ENCODE measurements at regions not wholly inside any gene's neighbourhood (a gene's known extent, or its start where the extent isn't known, plus 50 kb on each side); places are given as distances from the start of the nearest gene placed in this dataset.
A peak's percentile ranks its signal among the peaks of the same experiment; 100 is the strongest.

GRCh38 chrX:16487620-16488385 lies 162.2 kb upstream of the S100G start:
- no CpG with 5 or more reads among the region's 2 CpGs for WGBS (ENCODE audit: insufficient coverage, low lambda C conversion rate)
- H3K9me3 ChIP-seq (ENCODE audit: control insufficient read depth, low read depth, low read length) = no peaks in the 10 kb centered on the region
- no peaks in the 10 kb centered on the region for H3K4me1 ChIP-seq (ENCODE audit: control insufficient read depth, insufficient read depth, low read length)
- no peak for DNase-seq
- H3K27me3 ChIP-seq (ENCODE audit: control insufficient read depth, insufficient read depth, low read length) = no peaks in the 10 kb centered on the region
- no peak overlapping the region for H3K27ac ChIP-seq (ENCODE audit: low read length)
- H3K36me3 ChIP-seq (ENCODE audit: control insufficient read depth, insufficient read depth, low read length) = no peaks in the 10 kb centered on the region
- H3K4me3 ChIP-seq (ENCODE audit: low read length) = no peak overlapping the region

- Histone ChIP-seq H3K36me3 (ENCODE audit: control insufficient read depth, insufficient read depth, low read length) (no peaks in the 10 kb centered on the region), H3K27me3 (ENCODE audit: control insufficient read depth, insufficient read depth, low read length) (no peaks in the 10 kb centered on the region), H3K9me3 (ENCODE audit: control insufficient read depth, low read depth, low read length) (no peaks in the 10 kb centered on the region), H3K4me1 (ENCODE audit: control insufficient read depth, insufficient read depth, low read length) (no peaks in the 10 kb centered on the region), H3K27ac (ENCODE audit: low read length) (no peak overlapping the region), H3K4me3 (ENCODE audit: low read length) (no peak overlapping the region)
- no peak for DNase-seq
- WGBS (ENCODE audit: insufficient coverage, low lambda C conversion rate) = no CpG with 5 or more reads among the region's 3 CpGs
Observed at GRCh38 chrX:16488959-16489358, 161.0 kb upstream of the S100G start.

- no peaks in the 10 kb centered on the region for H3K4me1 ChIP-seq (ENCODE audit: control insufficient read depth, insufficient read depth, low read length)
- H3K27ac ChIP-seq (ENCODE audit: low read length) = no peak overlapping the region
- no peaks in the 10 kb centered on the region for H3K9me3 ChIP-seq (ENCODE audit: control insufficient read depth, low read depth, low read length)
- WGBS (ENCODE audit: insufficient coverage, low lambda C conversion rate) = no CpG with 5 or more reads among the region's 1 CpG
- H3K4me3 ChIP-seq (ENCODE audit: low read length) = no peak overlapping the region
- H3K36me3 ChIP-seq (ENCODE audit: control insufficient read depth, insufficient read depth, low read length) = no peaks in the 10 kb centered on the region
- DNase-seq = no peak
- H3K27me3 ChIP-seq (ENCODE audit: control insufficient read depth, insufficient read depth, low read length) = no peaks in the 10 kb centered on the region
Observed at GRCh38 chrX:16491461-16491860, 158.5 kb upstream of the S100G start.

GRCh38 chrX:16496175-16496574 lies 153.8 kb upstream of the S100G start:
- DNase-seq = no peak
- Histone ChIP-seq H3K4me1 (ENCODE audit: control insufficient read depth, insufficient read depth, low read length) (no peaks in the 10 kb centered on the region), H3K9me3 (ENCODE audit: control insufficient read depth, low read depth, low read length) (no peaks in the 10 kb centered on the region), H3K27ac (ENCODE audit: low read length) (no peak overlapping the region), H3K27me3 (ENCODE audit: control insufficient read depth, insufficient read depth, low read length) (no peaks in the 10 kb centered on the region), H3K36me3 (ENCODE audit: control insufficient read depth, insufficient read depth, low read length) (no peaks in the 10 kb centered on the region), H3K4me3 (ENCODE audit: low read length) (no peak overlapping the region)
- no CpG with 5 or more reads among the region's 3 CpGs for WGBS (ENCODE audit: insufficient coverage, low lambda C conversion rate)

GRCh38 chrX:16511796-16512776 lies 137.9 kb upstream of the S100G start:
- no peak overlapping the region for H3K4me3 ChIP-seq (ENCODE audit: low read length)
- DNase-seq = peak in 1 of 2 donors; percentile 20
- WGBS (ENCODE audit: insufficient coverage, low lambda C conversion rate) = no CpG with 5 or more reads among the region's 11 CpGs
- H3K27ac ChIP-seq (ENCODE audit: low read length) = peak overlapping the region; percentile 44
- H3K27me3 ChIP-seq (ENCODE audit: control insufficient read depth, insufficient read depth, low read length) = no peaks in the 10 kb centered on the region
- no peaks in the 10 kb centered on the region for H3K9me3 ChIP-seq (ENCODE audit: control insufficient read depth, low read depth, low read length)
- no peaks in the 10 kb centered on the region for H3K36me3 ChIP-seq (ENCODE audit: control insufficient read depth, insufficient read depth, low read length)
- H3K4me1 ChIP-seq (ENCODE audit: control insufficient read depth, insufficient read depth, low read length) = peaks cover 8% of the 10 kb centered on the region

- DNase-seq = no peak
- WGBS (ENCODE audit: insufficient coverage, low lambda C conversion rate) = 100% methylated on average over 1 of the region's 3 CpGs
- H3K4me3 ChIP-seq (ENCODE audit: low read length) = no peak overlapping the region
- H3K9me3 ChIP-seq (ENCODE audit: control insufficient read depth, low read depth, low read length) = no peaks in the 10 kb centered on the region
- no peak overlapping the region for H3K27ac ChIP-seq (ENCODE audit: low read length)
- no peaks in the 10 kb centered on the region for H3K36me3 ChIP-seq (ENCODE audit: control insufficient read depth, insufficient read depth, low read length)
- H3K4me1 ChIP-seq (ENCODE audit: control insufficient read depth, insufficient read depth, low read length) = peaks cover 20% of the 10 kb centered on the region
- H3K27me3 ChIP-seq (ENCODE audit: control insufficient read depth, insufficient read depth, low read length) = no peaks in the 10 kb centered on the region
Observed at GRCh38 chrX:16516232-16516876, 133.6 kb upstream of the S100G start.

- peak; percentile 18 to 46 for DNase-seq
- peaks cover 14% of the 10 kb centered on the region for H3K4me1 ChIP-seq (ENCODE audit: control insufficient read depth, insufficient read depth, low read length)
- H3K36me3 ChIP-seq (ENCODE audit: control insufficient read depth, insufficient read depth, low read length) = no peaks in the 10 kb centered on the region
- H3K4me3 ChIP-seq (ENCODE audit: low read length) = no peak overlapping the region
- no peaks in the 10 kb centered on the region for H3K9me3 ChIP-seq (ENCODE audit: control insufficient read depth, low read depth, low read length)
- H3K27me3 ChIP-seq (ENCODE audit: control insufficient read depth, insufficient read depth, low read length) = no peaks in the 10 kb centered on the region
- peak overlapping the region; percentile 42 for H3K27ac ChIP-seq (ENCODE audit: low read length)
- no CpG with 5 or more reads among the region's 2 CpGs for WGBS (ENCODE audit: insufficient coverage, low lambda C conversion rate)
Observed at GRCh38 chrX:16517039-16517605, 132.8 kb upstream of the S100G start.

GRCh38 chrX:16518131-16518530 lies 131.8 kb upstream of the S100G start:
- no CpG with 5 or more reads among the region's 3 CpGs for WGBS (ENCODE audit: insufficient coverage, low lambda C conversion rate)
- Histone ChIP-seq H3K27ac (ENCODE audit: low read length) (peak overlapping the region; percentile 42), H3K9me3 (ENCODE audit: control insufficient read depth, low read depth, low read length) (no peaks in the 10 kb centered on the region), H3K4me1 (ENCODE audit: control insufficient read depth, insufficient read depth, low read length) (peaks cover 15% of the 10 kb centered on the region), H3K4me3 (ENCODE audit: low read length) (no peak overlapping the region), H3K27me3 (ENCODE audit: control insufficient read depth, insufficient read depth, low read length) (no peaks in the 10 kb centered on the region), H3K36me3 (ENCODE audit: control insufficient read depth, insufficient read depth, low read length) (no peaks in the 10 kb centered on the region)
- peak; percentile 48 to 60 for DNase-seq

GRCh38 chrX:16524316-16524715 lies 125.6 kb upstream of the S100G start:
- H3K4me3 ChIP-seq (ENCODE audit: low read length) = no peak overlapping the region
- no CpG with 5 or more reads among the region's 1 CpG for WGBS (ENCODE audit: insufficient coverage, low lambda C conversion rate)
- DNase-seq = peak; percentile 48 to 73
- H3K27me3 ChIP-seq (ENCODE audit: control insufficient read depth, insufficient read depth, low read length) = no peaks in the 10 kb centered on the region
- no peaks in the 10 kb centered on the region for H3K36me3 ChIP-seq (ENCODE audit: control insufficient read depth, insufficient read depth, low read length)
- peaks cover 9% of the 10 kb centered on the region for H3K4me1 ChIP-seq (ENCODE audit: control insufficient read depth, insufficient read depth, low read length)
- peak overlapping the region; percentile 58 for H3K27ac ChIP-seq (ENCODE audit: low read length)
- no peaks in the 10 kb centered on the region for H3K9me3 ChIP-seq (ENCODE audit: control insufficient read depth, low read depth, low read length)

- Histone ChIP-seq H3K4me1 (ENCODE audit: control insufficient read depth, insufficient read depth, low read length) (peaks cover 9% of the 10 kb centered on the region), H3K27ac (ENCODE audit: low read length) (no peak overlapping the region), H3K36me3 (ENCODE audit: control insufficient read depth, insufficient read depth, low read length) (no peaks in the 10 kb centered on the region), H3K27me3 (ENCODE audit: control insufficient read depth, insufficient read depth, low read length) (no peaks in the 10 kb centered on the region), H3K9me3 (ENCODE audit: control insufficient read depth, low read depth, low read length) (no peaks in the 10 kb centered on the region), H3K4me3 (ENCODE audit: low read length) (no peak overlapping the region)
- WGBS (ENCODE audit: insufficient coverage, low lambda C conversion rate) = no CpG with 5 or more reads among the region's 2 CpGs
- DNase-seq = no peak
Observed at GRCh38 chrX:16526003-16526402, 124.0 kb upstream of the S100G start.

Measured in large intestine (tissue), 3 donors.